ENCODE measurements at regions not wholly inside any gene's neighbourhood (a gene's known extent, or its start where the extent isn't known, plus 50 kb on each side); places are given as distances from the start of the nearest gene placed in this dataset.

DNA sequence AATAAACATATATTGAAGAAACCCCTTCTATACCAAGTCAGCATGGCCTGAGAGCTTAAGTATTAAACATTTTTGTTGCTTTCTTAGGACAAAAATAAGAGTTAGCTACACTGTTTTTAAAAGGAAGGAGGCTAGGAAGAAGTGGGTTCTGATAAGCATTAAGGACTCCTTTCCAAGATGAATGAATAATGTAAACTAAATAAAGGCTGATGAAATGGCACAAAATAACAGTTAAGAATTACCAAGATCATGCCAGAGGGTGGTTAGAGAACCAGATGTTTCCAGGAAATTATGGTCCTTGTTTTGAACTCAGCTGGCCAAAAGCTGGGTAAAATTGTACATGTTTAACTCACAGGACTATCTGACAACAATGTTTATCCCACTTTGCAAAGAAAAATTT is 114.1 kb upstream of the ETS2 start:
- no peak for TF ChIP-seq NFXL1 (CRISPR knock-in tag; IDR thresholded peaks at IDR 0.05)
- no peak for TF ChIP-seq RHOXF2B (CRISPR knock-in tag; conservative IDR thresholded peaks at IDR 0.05)
- no peak for TF ChIP-seq KLF16 (IDR thresholded peaks at IDR 0.05)
- no peak for TF ChIP-seq CBX1 (IDR thresholded peaks at IDR 0.05; ENCODE audit: low read depth)
- TF ChIP-seq NCOA2 (IDR thresholded peaks at IDR 0.05; ENCODE audit: partially characterized antibody in 2 of 2) = no peak
- TF ChIP-seq SP1 (CRISPR knock-in tag; IDR thresholded peaks at IDR 0.05) = no peak
- TF ChIP-seq ZKSCAN1 (IDR thresholded peaks at IDR 0.05; ENCODE audit: low read depth, low read length) = no peak
- TF ChIP-seq NEUROD1 (IDR thresholded peaks at IDR 0.05; ENCODE audit: borderline replicate concordance, low read depth, low read length, partially characterized antibody) = no peak
- no peak for TF ChIP-seq ZNF785 (CRISPR knock-in tag; IDR thresholded peaks at IDR 0.05)
- no peak for TF ChIP-seq NCOA6 (IDR thresholded peaks at IDR 0.05)
- no peak overlapping the region for H2AFZ ChIP-seq (ENCODE audit: low read depth, low read length)
- no peak overlapping the region for H3K9ac ChIP-seq (ENCODE audit: insufficient read depth in 1 of 2, low read depth in 2 of 2, low read length in 2 of 2)
- H3K9me1 ChIP-seq (ENCODE audit: control insufficient read depth, insufficient read depth, low read length) = no peaks in the 10 kb centered on the region
- no TSS peak for BruUV-seq (replicated peaks)
- H3K4me3 ChIP-seq = no peak overlapping the region
- H3K4me2 ChIP-seq (ENCODE audit: insufficient read depth, low read length) = no peak overlapping the region
- no peak overlapping the region for H3K27ac ChIP-seq (ENCODE audit: extremely low read depth, low read depth, low read length)
- ChIA-PET POLR2A (interaction anchor here (0.8 to 1.3 kb wide), 2 partner anchors 10 to 613 kb away, joined by 3 read pairs; no protein-coding TSS in a partner anchor), CTCF (ENCODE audit: low intra/inter-chr PET ratio) (no interaction called here)
- H3K4me1 ChIP-seq (replicated peaks in 1 of 2; ENCODE audit: control insufficient read depth in 2 of 2, insufficient read depth in 2 of 2, low read length in 2 of 2) = no peaks in the 10 kb centered on the region
- H3K9me3 ChIP-seq (replicated peaks; ENCODE audit: control insufficient read depth, insufficient read depth, low read depth, low read length) = no peaks in the 10 kb centered on the region
- no peaks in the 10 kb centered on the region for H3K36me3 ChIP-seq (ENCODE audit: control insufficient read depth, insufficient read depth, low read length)
- no peak for FAIRE-seq
- H4K20me1 ChIP-seq (replicated peaks; ENCODE audit: control insufficient read depth, insufficient read depth, low read length) = no peaks in the 10 kb centered on the region
- DNase-seq (ENCODE audit: extremely low read depth in 1 of 4, low spot score in 3 of 4) = no peak
- no peak for ATAC-seq
- intact Hi-C loops (cut with micrococcal nuclease) = no loop called here
- no peaks in the 10 kb centered on the region for H3K27me3 ChIP-seq (ENCODE audit: control insufficient read depth in 2 of 2, insufficient read depth in 2 of 2, low read length in 2 of 2)
- H3K79me2 ChIP-seq (ENCODE audit: control insufficient read depth, insufficient read depth, low read length) = no peaks in the 10 kb centered on the region
- in situ Hi-C loops (cut with MboI) = no loop called here
